ENCODE measurements at regions not wholly inside any gene's neighbourhood (a gene's known extent, or its start where the extent isn't known, plus 50 kb on each side); places are given as distances from the start of the nearest gene placed in this dataset.
"Not testable (repeated sequence)": the region's sequence is repeated elsewhere in the genome, so short reads cannot be mapped to it uniquely, and the experiment has no call there.

GRCh38 chr2:52414561-52415295 lies 1352.9 kb upstream of the CHAC2 start:
- H3K4me3 ChIP-seq (ENCODE audit: low read depth, low read length): no peak overlapping the region
- TF ChIP-seq CTCF (IDR thresholded peaks at IDR 0.05; ENCODE audit: low read depth, low read length): no peak

GRCh38 chr2:52409308-52410118 lies 1358.1 kb upstream of the CHAC2 start:
- not testable (repeated sequence) for H3K4me3 ChIP-seq (ENCODE audit: low read depth, low read length)

- H3K4me3 ChIP-seq (ENCODE audit: low read depth, low read length): no peak overlapping the region
- TF ChIP-seq CTCF (IDR thresholded peaks at IDR 0.05; ENCODE audit: low read depth, low read length): no peak
Observed at GRCh38 chr2:52405980-52406379, 1361.6 kb upstream of the CHAC2 start.

- no peak for TF ChIP-seq CTCF (IDR thresholded peaks at IDR 0.05; ENCODE audit: low read depth, low read length)
- no peak overlapping the region for H3K4me3 ChIP-seq (ENCODE audit: low read depth, low read length)
Observed at GRCh38 chr2:52404866-52405265, 1362.7 kb upstream of the CHAC2 start.

- no peak for TF ChIP-seq CTCF (IDR thresholded peaks at IDR 0.05; ENCODE audit: low read depth, low read length)
- H3K4me3 ChIP-seq (ENCODE audit: low read depth, low read length): no peak overlapping the region
Observed at GRCh38 chr2:52404046-52404445, 1363.6 kb upstream of the CHAC2 start.

GRCh38 chr2:52402128-52402527 lies 1365.5 kb upstream of the CHAC2 start:
- H3K4me3 ChIP-seq (ENCODE audit: low read depth, low read length): no peak overlapping the region
- no peak for TF ChIP-seq CTCF (IDR thresholded peaks at IDR 0.05; ENCODE audit: low read depth, low read length)

GRCh38 chr2:52396836-52397235 lies 1364.9 kb upstream of the NRXN1 start:
- H3K4me3 ChIP-seq (ENCODE audit: low read depth, low read length): no peak overlapping the region
- no peak for TF ChIP-seq CTCF (IDR thresholded peaks at IDR 0.05; ENCODE audit: low read depth, low read length)
